Spinal cord (tissue), 9 donors: ENCODE measurements at regions not wholly inside any gene's neighbourhood (a gene's known extent, or its start where the extent isn't known, plus 50 kb on each side); places are given as distances from the start of the nearest gene placed in this dataset.
"Not testable (repeated sequence)": the region's sequence is repeated elsewhere in the genome, so short reads cannot be mapped to it uniquely, and the experiment has no call there.

Source experiments
- DNase-seq, 6 donors: peaks; one replicate each; pipeline versions ENCODE4 v3.0.0 to v3.0.0-alpha.2; 2013 to 2015; ENCODE audit warnings: low spot score in 6 of 6, low read depth in 4 of 6
- H3K27ac ChIP-seq: one replicate; pipeline ENCODE4 v1.5.1; 2013; ENCODE audit warnings: low read depth, low read length, control low read depth
- H3K27me3 ChIP-seq: one replicate; pipeline ENCODE4 v1.6.1; 2013; ENCODE audit warnings: low read length; ENCODE audit not compliant: control insufficient read depth, insufficient read depth
- H3K36me3 ChIP-seq: one replicate; pipeline ENCODE4 v1.6.1; 2013; ENCODE audit warnings: low read length; ENCODE audit not compliant: control insufficient read depth, insufficient read depth
- H3K4me1 ChIP-seq: one replicate; pipeline ENCODE4 v1.6.1; 2013; ENCODE audit warnings: low read length; ENCODE audit not compliant: control insufficient read depth, insufficient read depth
- H3K4me3 ChIP-seq: one replicate; pipeline ENCODE4 v1.5.1; 2013; ENCODE audit warnings: low read depth, low read length, control low read depth
- H3K9me3 ChIP-seq: one replicate; pipeline ENCODE4 v1.6.1; 2013; ENCODE audit warnings: low read length; ENCODE audit not compliant: control insufficient read depth, insufficient read depth
- WGBS: methylation state at CpG from one replicate; pipeline ENCODE4 v1.1.5; 2013; ENCODE audit warnings: missing lambda C conversion rate; ENCODE audit not compliant: insufficient coverage; 5-methylcytosine and 5-hydroxymethylcytosine counted together
- donor health status: healthy.

DNA sequence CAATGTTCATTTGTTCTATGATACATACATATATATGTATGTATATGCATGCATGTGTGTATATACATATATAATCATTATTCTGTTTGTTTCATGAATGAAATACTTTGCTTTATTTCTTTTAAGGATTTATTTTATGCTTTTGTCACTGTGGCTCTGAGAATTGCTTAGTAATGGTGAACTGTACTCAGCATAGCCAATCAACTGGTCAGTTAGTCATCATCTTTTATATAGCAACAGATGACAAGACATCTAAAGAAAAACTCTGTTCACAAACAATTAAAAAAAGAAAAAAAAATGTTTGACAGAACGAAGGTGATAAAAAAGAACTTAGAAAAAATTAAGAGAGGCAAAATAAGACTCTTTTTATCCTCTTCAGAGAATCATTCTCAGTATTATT, 1440.3 kb downstream of the PCDH9 start:
- no CpG with 5 or more reads among the region's 1 CpG for WGBS
- no peak overlapping the region for H3K4me3 ChIP-seq
- H3K9me3 ChIP-seq: no peaks in the 10 kb centered on the region
- H3K27ac ChIP-seq: no peak overlapping the region
- H3K27me3 ChIP-seq: no peaks in the 10 kb centered on the region
- H3K36me3 ChIP-seq: no peaks in the 10 kb centered on the region
- H3K4me1 ChIP-seq: no peaks in the 10 kb centered on the region
- DNase-seq: no peak

DNA sequence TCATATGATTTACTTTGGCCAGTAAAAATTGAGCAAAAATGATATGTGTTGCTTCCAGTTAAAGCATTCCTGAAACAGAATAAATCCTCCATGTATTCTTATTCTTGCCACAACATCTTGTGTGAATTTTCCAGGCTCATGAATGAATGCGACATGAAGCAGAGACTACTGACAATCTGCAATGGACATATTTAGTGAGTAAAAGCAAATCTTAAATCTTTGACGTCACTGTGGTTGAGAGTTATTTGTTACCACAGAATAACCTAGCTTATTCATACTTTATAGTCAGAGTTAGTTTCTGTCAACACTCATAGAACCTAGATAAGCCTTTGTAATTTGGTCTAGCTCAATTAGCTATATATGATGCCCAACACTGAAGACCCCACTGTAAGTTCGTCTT, 1443.1 kb downstream of the PCDH9 start:
- Histone ChIP-seq H3K27me3 (no peaks in the 10 kb centered on the region), H3K36me3 (no peaks in the 10 kb centered on the region), H3K9me3 (no peaks in the 10 kb centered on the region), H3K4me1 (no peaks in the 10 kb centered on the region), H3K27ac (no peak overlapping the region), H3K4me3 (no peak overlapping the region)
- no peak for DNase-seq
- no CpG with 5 or more reads among the region's 3 CpGs for WGBS

DNA sequence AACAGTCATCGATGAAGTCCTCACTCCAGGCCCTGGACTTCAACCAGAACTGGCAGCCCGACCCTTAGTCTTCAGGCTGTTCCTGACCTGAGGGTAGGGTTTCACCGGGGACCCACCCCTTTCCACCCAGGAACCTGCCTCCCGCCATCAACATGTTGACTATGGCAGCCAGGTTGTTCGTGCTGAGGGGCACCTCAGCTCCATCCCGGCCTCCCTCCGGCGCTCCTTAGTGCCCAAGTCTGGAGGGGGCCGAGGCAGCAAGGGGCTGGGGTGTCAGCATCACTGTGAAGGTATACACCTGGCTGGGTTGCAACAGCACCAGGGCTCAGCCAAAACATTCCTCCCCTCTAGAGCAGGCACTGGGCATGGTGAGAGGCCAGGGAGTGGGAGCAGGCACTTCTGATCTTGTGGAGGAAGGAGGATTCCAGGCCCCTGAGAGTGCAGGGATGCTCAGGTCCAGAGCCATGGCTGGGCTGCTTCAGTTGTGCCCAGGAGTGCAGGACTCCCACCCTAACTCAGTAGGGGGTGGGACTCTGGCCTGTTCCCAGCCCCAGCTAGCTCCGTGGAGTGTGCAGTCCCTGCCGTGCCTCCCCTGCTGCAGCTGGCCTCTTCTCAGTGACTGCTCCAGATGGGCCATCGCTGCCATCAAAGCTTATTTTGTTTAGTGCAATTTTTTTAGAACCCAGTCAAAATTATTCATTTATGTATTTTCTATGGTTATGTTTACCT, 1445.9 kb downstream of the PCDH9 start:
- H3K27ac ChIP-seq: no peak overlapping the region
- H3K4me1 ChIP-seq: no peaks in the 10 kb centered on the region
- no peaks in the 10 kb centered on the region for H3K27me3 ChIP-seq
- WGBS: 78% methylated on average over 10 of the region's 12 CpGs
- no peak overlapping the region for H3K4me3 ChIP-seq
- H3K36me3 ChIP-seq: no peaks in the 10 kb centered on the region
- no peaks in the 10 kb centered on the region for H3K9me3 ChIP-seq
- no peak for DNase-seq

DNA sequence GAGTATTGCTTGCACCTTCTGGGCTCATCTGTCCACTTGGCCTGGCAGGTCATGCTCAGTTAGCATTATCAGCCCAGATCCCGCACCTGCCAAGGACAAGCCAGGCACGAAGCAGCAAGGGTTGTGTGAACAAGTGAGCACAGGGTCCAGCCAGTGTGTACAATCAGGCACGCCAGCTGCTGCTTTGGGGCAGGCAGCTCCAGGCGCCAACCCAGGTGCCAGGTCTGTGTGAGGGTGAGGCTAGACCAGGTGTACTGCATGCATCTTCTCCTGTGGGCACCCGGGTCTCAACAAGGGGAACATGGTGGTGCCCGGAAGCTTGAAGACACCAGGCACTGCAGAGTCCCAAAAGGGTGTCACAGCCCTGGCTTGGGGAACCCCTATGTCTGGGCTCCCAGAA, 1446.8 kb downstream of the PCDH9 start:
- Histone ChIP-seq H3K4me3 (no peak overlapping the region), H3K36me3 (no peaks in the 10 kb centered on the region), H3K9me3 (no peaks in the 10 kb centered on the region), H3K27ac (no peak overlapping the region), H3K4me1 (no peaks in the 10 kb centered on the region), H3K27me3 (no peaks in the 10 kb centered on the region)
- 97% methylated on average over 6 of the region's 6 CpGs for WGBS
- no peak for DNase-seq

DNA sequence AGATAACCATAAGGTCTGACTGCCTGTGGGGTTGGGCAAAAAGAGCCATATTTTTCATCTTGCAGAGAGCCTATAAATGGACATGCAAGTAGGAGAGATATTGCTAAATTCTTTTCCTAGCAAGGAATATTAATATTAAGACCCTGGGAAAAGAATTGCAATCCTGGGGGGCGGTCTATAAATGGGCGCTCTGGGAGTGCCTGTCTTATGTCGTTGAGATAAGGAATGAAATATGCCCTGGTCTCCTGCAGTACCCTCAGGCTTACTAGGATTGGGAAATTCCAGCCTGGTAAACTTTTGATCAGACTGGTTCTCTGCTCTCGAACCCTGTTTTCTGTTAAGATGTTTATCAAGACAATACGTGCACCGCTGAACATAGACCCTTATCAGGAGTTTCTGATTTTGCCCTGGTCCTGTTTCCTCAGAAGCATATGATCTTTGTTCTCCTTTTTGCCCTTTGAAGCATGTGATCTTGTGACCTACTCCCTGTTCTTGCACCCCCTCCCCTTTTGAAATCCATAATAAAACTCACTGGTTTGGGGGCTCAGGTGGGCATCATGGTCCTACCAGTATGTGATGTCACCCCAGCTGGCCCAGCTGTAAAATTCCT, 1458.3 kb downstream of the PCDH9 start:
- not testable (repeated sequence) for H3K4me1 ChIP-seq, H3K9me3 ChIP-seq, H3K27me3 ChIP-seq, H3K4me3 ChIP-seq, DNase-seq, H3K36me3 ChIP-seq, H3K27ac ChIP-seq
- 98% methylated on average over 5 of the region's 6 CpGs for WGBS

DNA sequence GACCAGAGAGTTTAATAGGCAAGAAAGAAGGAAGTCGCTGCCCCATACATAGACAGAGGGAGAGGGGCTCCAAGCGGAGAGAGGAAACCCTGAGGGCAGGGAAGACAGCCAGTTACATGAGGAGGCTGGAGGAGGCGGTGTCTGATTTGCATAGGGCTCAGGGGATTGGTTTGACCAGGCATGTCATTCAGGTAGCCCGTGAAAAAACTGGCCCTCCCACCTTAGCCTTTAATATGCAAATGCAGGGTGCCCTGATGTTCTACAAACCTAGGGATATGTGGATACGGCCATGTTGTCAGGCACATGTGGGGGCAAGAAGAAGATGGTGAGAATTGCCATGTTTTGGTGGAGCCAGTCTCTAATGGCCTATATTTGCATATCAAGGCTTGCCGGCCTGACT, 1461.6 kb downstream of the PCDH9 start:
- no peak for DNase-seq
- no peak overlapping the region for H3K4me3 ChIP-seq
- no peaks in the 10 kb centered on the region for H3K9me3 ChIP-seq
- H3K27ac ChIP-seq: no peak overlapping the region
- H3K4me1 ChIP-seq: no peaks in the 10 kb centered on the region
- no peaks in the 10 kb centered on the region for H3K27me3 ChIP-seq
- WGBS: 90% methylated on average over 5 of the region's 6 CpGs
- H3K36me3 ChIP-seq: no peaks in the 10 kb centered on the region

DNA sequence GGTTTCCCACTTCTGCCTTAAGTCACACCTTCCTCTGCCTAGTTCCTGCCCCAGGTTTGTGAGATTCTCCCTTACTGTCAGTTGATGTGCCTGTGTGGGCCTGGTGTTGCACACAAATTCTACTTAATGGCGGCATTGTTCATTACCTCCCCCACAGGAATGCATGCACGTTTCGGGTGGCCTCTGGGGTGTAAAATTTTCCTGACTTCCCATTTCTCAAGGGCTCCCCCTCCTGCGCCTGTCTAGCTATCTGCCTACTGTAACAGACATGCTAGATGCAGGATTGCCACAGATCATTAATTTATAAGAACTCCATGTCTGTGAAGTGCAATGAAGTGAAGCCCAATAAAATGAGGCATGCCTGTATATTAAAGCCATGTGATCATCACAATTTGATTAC, 1466.3 kb downstream of the PCDH9 start:
- no peaks in the 10 kb centered on the region for H3K9me3 ChIP-seq
- H3K27me3 ChIP-seq: no peaks in the 10 kb centered on the region

DNA sequence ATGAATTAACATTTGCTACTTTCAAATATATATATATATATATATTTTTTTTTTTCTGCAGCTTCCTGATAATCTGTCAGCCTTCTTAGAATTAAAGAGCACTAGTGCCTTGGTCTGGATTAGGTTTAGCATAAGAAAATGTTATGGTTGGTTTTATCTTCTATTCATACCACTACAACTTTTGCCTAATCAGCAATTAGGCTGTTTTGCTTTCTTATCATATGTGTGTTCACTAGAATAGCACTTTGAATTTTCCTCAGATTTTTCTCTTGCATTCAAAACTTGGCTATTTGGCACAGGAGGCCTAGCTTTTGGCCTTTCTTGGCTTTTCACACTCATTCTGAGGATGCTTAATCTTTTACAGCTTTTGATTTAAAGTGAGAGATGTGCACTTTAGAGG, 1468.1 kb downstream of the PCDH9 start:
- H3K4me3 ChIP-seq: no peak overlapping the region
- H3K9me3 ChIP-seq: peaks cover 3% of the 10 kb centered on the region
- no peaks in the 10 kb centered on the region for H3K4me1 ChIP-seq
- no peak overlapping the region for H3K27ac ChIP-seq
- no peaks in the 10 kb centered on the region for H3K36me3 ChIP-seq
- DNase-seq: no peak
- H3K27me3 ChIP-seq: no peaks in the 10 kb centered on the region

More for the DNA sequence above, 1466.3 kb downstream of the PCDH9 start:
- no peaks in the 10 kb centered on the region for H3K4me1 ChIP-seq
- H3K27ac ChIP-seq: no peak overlapping the region
- no CpG with 5 or more reads among the region's 4 CpGs for WGBS
- no peaks in the 10 kb centered on the region for H3K36me3 ChIP-seq
- no peak for DNase-seq
- H3K4me3 ChIP-seq: no peak overlapping the region

DNA sequence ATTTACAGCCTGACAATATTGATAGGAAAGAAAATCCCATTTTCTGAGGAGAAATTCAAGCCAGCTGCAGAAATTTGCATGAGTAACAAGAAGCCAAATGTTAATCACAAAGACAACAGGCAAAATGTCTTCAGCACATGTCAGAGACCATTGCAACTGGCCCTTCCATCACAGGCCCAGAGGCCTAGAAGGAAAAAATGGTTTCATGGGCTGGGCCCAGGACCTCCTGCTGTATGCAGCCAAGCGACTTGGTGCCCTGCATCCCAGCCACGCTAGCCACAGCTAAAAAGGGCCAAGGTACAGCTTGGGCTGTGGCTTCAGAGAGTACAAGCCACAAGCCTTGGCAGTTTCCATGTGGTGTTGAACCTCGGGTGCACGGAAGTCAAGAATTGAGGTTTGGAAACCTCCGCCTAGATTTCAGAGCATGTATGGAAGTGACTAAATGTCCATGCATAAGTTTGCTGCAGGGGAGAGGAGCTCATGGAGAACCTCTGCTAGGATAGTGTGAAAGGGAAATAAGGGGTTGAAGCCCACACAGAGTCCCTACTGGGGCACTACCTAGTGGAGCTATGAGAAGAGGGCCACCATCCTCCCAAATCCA, 1474.0 kb downstream of the PCDH9 start:
- Histone ChIP-seq H3K4me1 (no peaks in the 10 kb centered on the region), H3K36me3 (no peaks in the 10 kb centered on the region), H3K27me3 (no peaks in the 10 kb centered on the region), H3K9me3 (peaks cover 3% of the 10 kb centered on the region), H3K4me3 (no peak overlapping the region), H3K27ac (no peak overlapping the region)
- no peak for DNase-seq
- 95% methylated on average over 5 of the region's 5 CpGs for whole genome bisulfite sequencing

DNA sequence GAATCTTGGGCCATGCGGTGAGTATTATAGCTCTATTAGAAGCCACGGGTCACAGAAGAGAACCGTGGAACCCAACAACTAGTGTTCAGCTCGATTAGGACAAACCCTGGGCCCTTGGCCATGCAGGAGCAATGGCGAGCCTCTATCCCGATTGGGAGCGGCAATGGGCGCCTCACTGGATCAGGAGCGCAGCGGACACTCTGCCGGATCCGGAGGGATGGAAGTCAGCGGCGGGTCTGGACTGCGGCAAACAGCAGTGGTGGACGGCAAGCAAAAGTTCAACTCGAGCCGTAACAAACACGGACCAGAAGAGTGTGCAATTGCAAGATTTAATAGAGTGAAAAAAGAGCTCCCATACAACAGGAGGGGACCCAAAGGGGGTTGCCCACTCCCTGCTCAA, 1481.9 kb downstream of the PCDH9 start:
- 98% methylated on average over 12 of the region's 19 CpGs for WGBS
- Histone ChIP-seq H3K27ac (no peak overlapping the region), H3K9me3 (no peaks in the 10 kb centered on the region), H3K4me1 (no peaks in the 10 kb centered on the region), H3K4me3 (no peak overlapping the region), H3K27me3 (no peaks in the 10 kb centered on the region), H3K36me3 (no peaks in the 10 kb centered on the region)
- no peak for DNase-seq
